CD4-positive, alpha-beta memory T cell (primary cell): ENCODE measurements at regions not wholly inside any gene's neighbourhood (a gene's known extent, or its start where the extent isn't known, plus 50 kb on each side); places are given as distances from the start of the nearest gene placed in this dataset.

Experiments used
- CTCF ChIA-PET: fragments of 350-600 bp; sonication (Branson Sonifier 250); formaldehyde crosslinking; loops from one replicate; lab custom pipeline; 2021; ENCODE audit warnings: inconsistent platforms; ENCODE audit not compliant: partially characterized antibody; lab: Charles Lee
- POLR2A ChIA-PET: fragments of 350-600 bp; sonication (Branson Sonifier 250); formaldehyde crosslinking; loops from one replicate; lab custom pipeline; 2021; ENCODE audit not compliant: partially characterized antibody; lab: Charles Lee
- DNase-seq, 5 donors: peaks; one replicate each; pipeline versions ENCODE4 v3.0.0 to v3.0.0-alpha.2; 2020 to 2022; ENCODE audit warnings: mixed read lengths in 1 of 5
- H3K27ac ChIP-seq: one replicate; pipeline ENCODE4 v1.7.0; 2013; ENCODE audit warnings: low read depth, low read length
- H3K27me3 ChIP-seq: 2 replicates; pipeline ENCODE4 v1.7.0; 2013; ENCODE audit warnings: mild to moderate bottlenecking, low read length, moderate library complexity; ENCODE audit not compliant: insufficient read depth
- H3K36me3 ChIP-seq: 2 replicates; pipeline ENCODE4 v1.7.0; 2013; ENCODE audit warnings: mild to moderate bottlenecking, low read length, moderate library complexity; ENCODE audit not compliant: insufficient read depth
- H3K4me1 ChIP-seq: 2 replicates; pipeline ENCODE4 v1.7.0; 2013; ENCODE audit warnings: mild to moderate bottlenecking, low read length, moderate library complexity; ENCODE audit not compliant: insufficient read depth
- H3K4me3 ChIP-seq, 2 donors: one replicate each; pipeline ENCODE4 v1.7.0; 2013; ENCODE audit warnings: low read length in 2 of 2, mild to moderate bottlenecking in 1 of 2
- H3K9me3 ChIP-seq, 2 donors: one replicate each; pipeline ENCODE4 v1.7.0; 2013; ENCODE audit warnings: low read length in 2 of 2, control low read depth in 1 of 2; ENCODE audit not compliant: control insufficient read depth in 1 of 2
- H3K27ac Mint-ChIP-seq, 7 donors: one replicate each; pipeline ENCODE4 v1.8.0; 2020 to 2021; ENCODE audit warnings: mixed read lengths in 7 of 7, mild to moderate bottlenecking in 6 of 7, inconsistent platforms in 3 of 7, moderate library complexity in 3 of 7
- H3K27me3 Mint-ChIP-seq, 2 donors: one replicate each; pipeline ENCODE4 v1.8.0; 2020 to 2021; ENCODE audit warnings: mixed read lengths in 2 of 2
- H3K36me3 Mint-ChIP-seq, 2 donors: one replicate each; pipeline ENCODE4 v1.8.0; 2020 to 2021; ENCODE audit warnings: mixed read lengths in 2 of 2, inconsistent platforms in 1 of 2, mild to moderate bottlenecking in 1 of 2
- H3K4me1 Mint-ChIP-seq, 4 donors: one replicate each; pipeline ENCODE4 v1.8.0; 2020 to 2021; ENCODE audit warnings: mixed read lengths in 4 of 4, mild to moderate bottlenecking in 1 of 4
- H3K4me3 Mint-ChIP-seq, 8 donors: one replicate each; pipeline ENCODE4 v1.8.0; 2020 to 2021; ENCODE audit warnings: mixed read lengths in 8 of 8, mild to moderate bottlenecking in 7 of 8, moderate library complexity in 6 of 8, inconsistent platforms in 3 of 8
- H3K9me3 Mint-ChIP-seq, 8 donors: one replicate each; pipeline ENCODE4 v1.8.0; 2020 to 2021; ENCODE audit warnings: mixed read lengths in 8 of 8, mild to moderate bottlenecking in 5 of 8, inconsistent platforms in 3 of 8, moderate library complexity in 1 of 8
- intact Hi-C: fragments of 100-400 bp; cut with micrococcal nuclease; formaldehyde crosslinking; loops from one replicate; pipeline ENCODE4 v1.15.1; 2023

DNA sequence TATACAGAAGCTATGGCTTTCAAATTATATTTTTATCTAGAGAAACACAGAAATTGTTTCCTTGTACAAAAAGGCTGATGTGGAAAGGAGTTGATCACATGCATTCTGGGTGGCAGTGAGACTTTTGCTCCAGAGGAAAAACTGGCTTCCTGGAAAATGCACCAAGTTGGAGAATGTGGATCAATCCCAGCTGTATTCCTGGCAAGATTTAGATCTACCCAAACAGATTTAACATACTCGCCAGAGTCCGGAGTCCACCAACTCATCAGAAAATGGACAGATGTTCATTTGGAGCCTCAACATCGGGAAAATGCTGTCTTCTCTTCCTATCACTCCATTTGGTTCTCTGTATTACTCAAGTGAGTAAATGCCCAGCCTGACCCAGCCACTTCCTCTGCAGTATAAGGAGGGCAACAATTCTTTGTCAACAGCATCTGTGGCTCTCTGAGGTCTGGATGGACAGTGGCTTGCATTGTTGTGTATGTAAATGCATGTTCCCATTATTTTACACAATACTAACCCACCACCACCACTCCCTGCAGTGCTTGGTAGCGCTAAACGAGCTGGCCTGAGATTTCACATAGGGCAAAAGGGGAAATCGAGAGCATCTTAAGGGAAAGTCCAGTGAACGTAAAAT is 226.2 kb upstream of the IRF2BP2 start:
- no peak overlapping the region for H3K27ac ChIP-seq
- Mint-ChIP-seq H3K27ac (no peak overlapping the region), H3K9me3 (peaks cover 0 to 2% (median 0%) of the 10 kb centered on the region in 8 donors), H3K36me3 (no peaks in the 10 kb centered on the region), H3K4me1 (peaks cover 6 to 21% (median 14%) of the 10 kb centered on the region in 4 donors), H3K27me3 (no peaks in the 10 kb centered on the region), H3K4me3 (no peak overlapping the region)
- POLR2A ChIA-PET = no interaction called here
- no peak for DNase-seq
- H3K4me1 ChIP-seq = peaks cover 11% of the 10 kb centered on the region
- intact Hi-C loops = no loop called here
- H3K9me3 ChIP-seq = no peaks in the 10 kb centered on the region
- no peak overlapping the region for H3K4me3 ChIP-seq
- CTCF ChIA-PET = no interaction called here
- H3K27me3 ChIP-seq = no peaks in the 10 kb centered on the region
- no peaks in the 10 kb centered on the region for H3K36me3 ChIP-seq

- Histone ChIP-seq H3K36me3 (no peaks in the 10 kb centered on the region), H3K27me3 (no peaks in the 10 kb centered on the region), H3K9me3 (no peaks in the 10 kb centered on the region), H3K27ac (no peak overlapping the region), H3K4me1 (peaks cover 8% of the 10 kb centered on the region), H3K4me3 (no peak overlapping the region)
- Mint-ChIP-seq H3K36me3 (no peaks in the 10 kb centered on the region), H3K27ac (no peak overlapping the region), H3K27me3 (no peaks in the 10 kb centered on the region), H3K4me1 (peaks cover 6 to 15% (median 11%) of the 10 kb centered on the region in 4 donors), H3K9me3 (peaks cover 0 to 2% (median 0%) of the 10 kb centered on the region in 8 donors), H3K4me3 (no peak overlapping the region)
- ChIA-PET POLR2A (no interaction called here), CTCF (no interaction called here)
- DNase-seq = no peak
- intact Hi-C loops = no loop called here
Observed at GRCh38 chr1:234835239-234835638, 225.3 kb upstream of the IRF2BP2 start.

DNA sequence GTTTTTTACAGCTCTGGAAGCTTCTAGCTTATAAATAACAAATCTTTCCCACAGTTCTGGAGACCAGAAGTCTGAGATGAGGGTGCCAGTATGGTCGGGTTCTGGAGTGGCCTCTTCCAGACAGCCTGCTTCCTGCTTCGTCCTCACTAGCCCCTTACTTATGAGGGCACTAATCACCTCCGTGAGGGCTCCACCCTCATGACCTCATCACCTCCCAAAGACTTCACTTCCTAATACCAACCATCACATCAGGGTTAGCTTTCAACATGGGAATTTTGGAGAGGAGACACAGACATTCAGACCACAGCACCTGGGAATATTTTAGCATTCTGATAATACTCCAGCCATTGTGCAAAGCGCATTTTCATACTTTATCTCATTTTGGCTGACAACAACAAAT is 223.7 kb upstream of the IRF2BP2 start:
- H3K27me3 Mint-ChIP-seq = peaks cover 0 to 2% of the 10 kb centered on the region in 2 donors
- CTCF ChIA-PET = interaction anchor here (1.4 kb wide), 1 partner anchor 11 kb away, joined by 3 read pairs; no protein-coding TSS in a partner anchor
- peaks cover 0 to 2% (median 0%) of the 10 kb centered on the region in 8 donors for H3K9me3 Mint-ChIP-seq
- H3K4me1 Mint-ChIP-seq = peaks cover 6 to 20% (median 12%) of the 10 kb centered on the region in 4 donors
- Histone ChIP-seq H3K27ac (no peak overlapping the region), H3K4me1 (peaks cover 5% of the 10 kb centered on the region), H3K36me3 (no peaks in the 10 kb centered on the region), H3K9me3 (no peaks in the 10 kb centered on the region), H3K4me3 (no peak overlapping the region), H3K27me3 (no peaks in the 10 kb centered on the region)
- POLR2A ChIA-PET = no interaction called here
- no peak overlapping the region for H3K4me3 Mint-ChIP-seq
- H3K36me3 Mint-ChIP-seq = no peaks in the 10 kb centered on the region
- intact Hi-C loops = no loop called here
- H3K27ac Mint-ChIP-seq = no peak overlapping the region
- no peak for DNase-seq

- Mint-ChIP-seq H3K36me3 (no peaks in the 10 kb centered on the region), H3K27me3 (peaks cover 0 to 2% of the 10 kb centered on the region in 2 donors), H3K4me1 (peaks cover 4 to 16% (median 8%) of the 10 kb centered on the region in 4 donors), H3K4me3 (no peak overlapping the region), H3K9me3 (peaks cover 0 to 2% (median 0%) of the 10 kb centered on the region in 8 donors), H3K27ac (no peak overlapping the region)
- Histone ChIP-seq H3K4me1 (no peaks in the 10 kb centered on the region), H3K36me3 (no peaks in the 10 kb centered on the region), H3K4me3 (no peak overlapping the region), H3K27me3 (no peaks in the 10 kb centered on the region), H3K27ac (no peak overlapping the region), H3K9me3 (no peaks in the 10 kb centered on the region)
- POLR2A ChIA-PET = no interaction called here
- DNase-seq = no peak
- CTCF ChIA-PET = interaction anchor here (1.4 kb wide), 1 partner anchor 12 kb away, joined by 3 read pairs; no protein-coding TSS in a partner anchor
- intact Hi-C loops = no loop called here
Observed at GRCh38 chr1:234833118-234833517, 223.1 kb upstream of the IRF2BP2 start.

DNA sequence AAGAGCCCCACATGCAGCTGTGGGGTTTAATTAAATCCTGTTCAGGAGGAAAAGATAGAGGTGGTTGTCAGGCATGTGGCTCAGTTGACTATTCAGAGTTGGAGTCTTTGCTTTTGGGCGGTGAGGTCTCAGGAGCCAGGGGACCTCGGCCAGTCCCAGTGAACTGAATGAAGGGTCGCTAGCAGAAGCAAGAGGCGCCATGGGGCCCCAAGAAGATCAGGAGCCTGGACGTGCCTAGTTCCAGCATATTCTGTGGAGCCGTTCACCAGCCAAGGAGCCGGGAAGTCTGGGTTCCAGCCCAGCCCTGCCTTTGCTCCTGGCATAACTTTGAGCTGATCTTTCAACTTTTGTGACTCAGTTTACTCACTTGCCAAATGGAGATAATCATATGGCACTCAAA is 217.7 kb upstream of the IRF2BP2 start:
- H3K9me3 ChIP-seq = no peaks in the 10 kb centered on the region
- no peaks in the 10 kb centered on the region for H3K36me3 Mint-ChIP-seq
- peaks cover 0 to 10% (median 5%) of the 10 kb centered on the region in 4 donors for H3K4me1 Mint-ChIP-seq
- no peak for DNase-seq
- ChIA-PET POLR2A (interaction anchor here (1.1 kb wide), 1 partner anchor 218 kb away, joined by 3 read pairs; the partner anchor contains the start of gene IRF2BP2), CTCF (no interaction called here)
- peaks cover 0 to 2% of the 10 kb centered on the region in 2 donors for H3K27me3 Mint-ChIP-seq
- no peak overlapping the region for H3K4me3 ChIP-seq
- no peak overlapping the region for H3K4me3 Mint-ChIP-seq
- H3K27me3 ChIP-seq = no peaks in the 10 kb centered on the region
- intact Hi-C loops = no loop called here
- no peaks in the 10 kb centered on the region for H3K4me1 ChIP-seq
- no peak overlapping the region for H3K27ac Mint-ChIP-seq
- no peak overlapping the region for H3K27ac ChIP-seq
- H3K36me3 ChIP-seq = no peaks in the 10 kb centered on the region
- H3K9me3 Mint-ChIP-seq = no peaks in the 10 kb centered on the region

GRCh38 chr1:234827181-234827580 is 217.2 kb upstream of the IRF2BP2 start:
- Histone ChIP-seq H3K27me3 (no peaks in the 10 kb centered on the region), H3K36me3 (no peaks in the 10 kb centered on the region), H3K4me1 (no peaks in the 10 kb centered on the region), H3K27ac (no peak overlapping the region), H3K4me3 (no peak overlapping the region), H3K9me3 (no peaks in the 10 kb centered on the region)
- H3K4me3 Mint-ChIP-seq = no peak overlapping the region
- H3K4me1 Mint-ChIP-seq = peaks cover 0 to 10% (median 5%) of the 10 kb centered on the region in 4 donors
- no peak for DNase-seq
- ChIA-PET POLR2A (interaction anchor here (1.1 kb wide), 1 partner anchor 217 kb away, joined by 3 read pairs; the partner anchor contains the start of gene IRF2BP2), CTCF (no interaction called here)
- no peaks in the 10 kb centered on the region for H3K36me3 Mint-ChIP-seq
- intact Hi-C loops = no loop called here
- no peak overlapping the region for H3K27ac Mint-ChIP-seq
- no peaks in the 10 kb centered on the region for H3K9me3 Mint-ChIP-seq
- H3K27me3 Mint-ChIP-seq = peaks cover 0 to 2% of the 10 kb centered on the region in 2 donors

DNA sequence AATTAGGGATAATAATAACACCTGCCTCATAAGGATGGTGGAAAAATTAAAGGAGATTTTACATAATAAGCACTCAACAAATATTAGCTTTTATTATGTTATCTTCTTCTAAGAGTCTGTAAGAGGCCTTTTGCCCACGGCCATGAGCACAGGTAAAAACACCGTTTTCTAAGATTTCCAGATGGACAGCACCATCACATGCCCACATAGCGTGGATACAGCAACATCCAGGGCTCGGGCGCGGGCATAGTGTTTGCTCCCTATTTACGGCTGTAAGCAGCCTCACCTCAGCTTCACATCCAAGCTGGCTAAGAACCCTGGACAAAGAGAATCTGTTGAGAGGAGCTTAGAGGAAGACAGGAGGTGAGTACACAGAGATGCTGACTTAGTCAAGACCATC is 216.4 kb upstream of the IRF2BP2 start:
- POLR2A ChIA-PET = no interaction called here
- Mint-ChIP-seq H3K27me3 (peaks cover 0 to 2% of the 10 kb centered on the region in 2 donors), H3K9me3 (no peaks in the 10 kb centered on the region), H3K4me3 (no peak overlapping the region), H3K27ac (peak overlapping the region in 2 of 7 donors; percentile 12 to 42), H3K36me3 (no peaks in the 10 kb centered on the region), H3K4me1 (peaks cover 0 to 8% (median 4%) of the 10 kb centered on the region in 4 donors)
- Histone ChIP-seq H3K4me1 (no peaks in the 10 kb centered on the region), H3K9me3 (no peaks in the 10 kb centered on the region), H3K27ac (no peak overlapping the region), H3K36me3 (no peaks in the 10 kb centered on the region), H3K4me3 (no peak overlapping the region), H3K27me3 (no peaks in the 10 kb centered on the region)
- no peak for DNase-seq
- CTCF ChIA-PET = no interaction called here
- intact Hi-C loops = no loop called here
